ENCODE measurements at regions not wholly inside any gene's neighbourhood (a gene's known extent, or its start where the extent isn't known, plus 50 kb on each side); places are given as distances from the start of the nearest gene placed in this dataset.
"Not testable (repeated sequence)": the region's sequence is repeated elsewhere in the genome, so short reads cannot be mapped to it uniquely, and the experiment has no call there.

- peak; percentile 69 for TF ChIP-seq CTCF (conservative IDR thresholded peaks at IDR 0.05; ENCODE audit: low read length)
- no peak overlapping the region for H3K4me3 ChIP-seq (ENCODE audit: low read length)
- DNase-seq (ENCODE audit: low read depth), result peak; percentile 47
These were observed 150.4 kb upstream of the FAR2 start for GRCh38 chr12:28998662-28999120.

DNA sequence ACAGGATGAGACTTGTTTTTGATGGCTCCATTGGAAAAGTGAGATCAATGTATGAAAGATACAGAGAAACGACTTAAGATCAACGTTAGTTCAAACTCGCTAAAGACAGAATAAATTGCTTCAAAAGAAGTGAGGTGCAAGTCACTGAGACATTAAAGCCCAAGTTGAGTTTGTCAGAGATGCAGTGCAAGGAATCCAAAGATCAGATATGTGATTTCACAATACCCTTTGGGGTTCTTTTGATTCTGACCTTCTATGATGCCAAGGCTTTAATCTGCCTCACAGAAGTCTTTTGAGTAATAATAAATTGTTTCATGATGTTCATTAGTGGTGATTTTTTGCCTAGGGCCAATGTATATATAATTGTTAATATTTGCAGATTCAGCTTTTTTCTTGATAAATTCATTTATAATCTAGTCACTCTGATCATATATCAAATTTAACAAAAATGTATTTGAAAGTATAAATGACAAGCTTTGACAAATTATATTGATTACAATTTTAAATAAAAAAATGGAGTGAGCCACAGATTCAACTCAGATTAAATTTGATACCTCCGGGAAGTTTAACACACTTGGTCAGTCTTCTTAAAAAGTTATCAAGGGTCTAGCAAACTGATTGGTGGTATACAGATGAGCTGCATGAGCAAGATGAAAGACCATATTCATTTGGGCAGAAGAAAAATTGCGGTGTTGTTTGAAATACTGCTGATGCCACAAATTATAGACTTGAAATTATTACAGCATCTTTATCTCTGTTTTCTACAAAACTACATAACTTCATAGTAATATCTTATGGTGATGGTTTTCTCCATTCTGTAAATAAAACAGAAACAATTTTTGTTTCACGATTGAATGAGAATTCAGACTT lies 144.8 kb upstream of the FAR2 start:
- no peak overlapping the region for H3K4me3 ChIP-seq (ENCODE audit: low read length)
- no peak for TF ChIP-seq CTCF (conservative IDR thresholded peaks at IDR 0.05; ENCODE audit: low read length)
- DNase-seq (ENCODE audit: low read depth), result no peak

DNA sequence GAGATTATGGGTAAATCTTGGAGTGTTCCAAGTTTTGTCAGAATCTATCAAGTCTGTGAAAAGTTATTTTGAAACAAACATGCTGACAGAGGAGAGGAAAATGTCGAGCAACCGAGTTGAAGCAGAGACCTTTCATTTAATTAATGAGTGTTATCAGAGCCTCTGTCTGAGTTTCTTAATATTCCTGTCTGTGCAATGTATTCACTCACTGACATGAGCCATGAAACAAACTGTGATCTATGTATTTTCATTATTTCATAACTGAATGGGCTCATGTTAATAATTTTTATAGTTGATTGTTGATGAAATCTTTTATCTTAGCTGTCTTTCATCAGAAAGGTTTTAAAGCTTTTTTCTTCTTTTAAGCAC lies 144.2 kb upstream of the FAR2 start:
- H3K4me3 ChIP-seq (ENCODE audit: low read length), result no peak overlapping the region
- no peak for DNase-seq (ENCODE audit: low read depth)
- TF ChIP-seq CTCF (conservative IDR thresholded peaks at IDR 0.05; ENCODE audit: low read length), result no peak

GRCh38 chr12:29008786-29009185 lies 140.3 kb upstream of the FAR2 start:
- no peak for TF ChIP-seq CTCF (conservative IDR thresholded peaks at IDR 0.05; ENCODE audit: low read length)
- H3K4me3 ChIP-seq (ENCODE audit: low read length), result no peak overlapping the region
- DNase-seq (ENCODE audit: low read depth), result no peak

GRCh38 chr12:29012673-29013072 lies 136.4 kb upstream of the FAR2 start:
- DNase-seq (ENCODE audit: low read depth), result no peak
- no peak for TF ChIP-seq CTCF (conservative IDR thresholded peaks at IDR 0.05; ENCODE audit: low read length)
- no peak overlapping the region for H3K4me3 ChIP-seq (ENCODE audit: low read length)

- H3K4me3 ChIP-seq (ENCODE audit: low read length), result not testable (repeated sequence)
- DNase-seq (ENCODE audit: low read depth), result peak; percentile 14
These were observed 131.5 kb upstream of the FAR2 start for GRCh38 chr12:29017532-29017931.

- H3K4me3 ChIP-seq (ENCODE audit: low read length), result no peak overlapping the region
- TF ChIP-seq CTCF (conservative IDR thresholded peaks at IDR 0.05; ENCODE audit: low read length), result no peak
- no peak for DNase-seq (ENCODE audit: low read depth)
These were observed 125.5 kb upstream of the FAR2 start for GRCh38 chr12:29023436-29024076.

Data from AG10803 (cell line).